Kidney epithelial cell (primary cell): ENCODE measurements at regions not wholly inside any gene's neighbourhood (a gene's known extent, or its start where the extent isn't known, plus 50 kb on each side); places are given as distances from the start of the nearest gene placed in this dataset.

Source experiments
- DNase-seq: peaks from one replicate; pipeline ENCODE4 v3.0.0-alpha.2; 2010; ENCODE audit warnings: low read depth
- H3K27me3 ChIP-seq: 2 replicates; pipeline ENCODE4 v1.6.0; 2011; ENCODE audit warnings: low read length; ENCODE audit not compliant: control insufficient read depth, insufficient read depth
- H3K36me3 ChIP-seq: 2 replicates; pipeline ENCODE4 v1.5.1; 2011; ENCODE audit warnings: low read length; ENCODE audit not compliant: control insufficient read depth, insufficient read depth
- H3K4me3 ChIP-seq: 2 replicates; pipeline ENCODE4 v1.5.1; 2011; ENCODE audit warnings: low read depth, mild to moderate bottlenecking, control low read depth, low read length
- TF ChIP-seq, protein P1 (sequence below): IDR thresholded peaks from 2 replicates; pipeline ENCODE4 v1.5.1; 2011; ENCODE audit warnings: mild to moderate bottlenecking, moderate library complexity, low read length, control low read depth, inconsistent platforms; ENCODE audit not compliant: insufficient read depth, poor library complexity, severe bottlenecking

DNA sequence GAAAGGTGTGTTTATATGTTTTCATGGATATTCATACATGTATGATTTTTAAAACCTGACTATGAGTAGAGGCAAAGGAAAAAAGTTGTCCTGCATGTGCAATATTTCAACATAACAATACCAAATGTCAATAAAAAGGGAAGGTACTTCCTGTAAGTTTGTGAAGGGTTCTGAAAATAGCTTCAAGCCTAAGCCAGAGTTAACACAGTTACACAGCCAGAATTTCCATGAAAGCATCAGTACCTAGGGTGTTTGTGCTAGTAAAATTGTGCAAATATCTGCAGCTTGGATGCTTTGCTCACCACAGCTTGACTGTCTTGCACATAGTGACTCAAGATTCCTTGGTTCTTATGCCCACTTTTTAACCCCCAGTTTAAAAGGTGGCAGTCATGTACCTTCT, 193.1 kb upstream of the FAR2 start:
- TF ChIP-seq, protein P1, sequence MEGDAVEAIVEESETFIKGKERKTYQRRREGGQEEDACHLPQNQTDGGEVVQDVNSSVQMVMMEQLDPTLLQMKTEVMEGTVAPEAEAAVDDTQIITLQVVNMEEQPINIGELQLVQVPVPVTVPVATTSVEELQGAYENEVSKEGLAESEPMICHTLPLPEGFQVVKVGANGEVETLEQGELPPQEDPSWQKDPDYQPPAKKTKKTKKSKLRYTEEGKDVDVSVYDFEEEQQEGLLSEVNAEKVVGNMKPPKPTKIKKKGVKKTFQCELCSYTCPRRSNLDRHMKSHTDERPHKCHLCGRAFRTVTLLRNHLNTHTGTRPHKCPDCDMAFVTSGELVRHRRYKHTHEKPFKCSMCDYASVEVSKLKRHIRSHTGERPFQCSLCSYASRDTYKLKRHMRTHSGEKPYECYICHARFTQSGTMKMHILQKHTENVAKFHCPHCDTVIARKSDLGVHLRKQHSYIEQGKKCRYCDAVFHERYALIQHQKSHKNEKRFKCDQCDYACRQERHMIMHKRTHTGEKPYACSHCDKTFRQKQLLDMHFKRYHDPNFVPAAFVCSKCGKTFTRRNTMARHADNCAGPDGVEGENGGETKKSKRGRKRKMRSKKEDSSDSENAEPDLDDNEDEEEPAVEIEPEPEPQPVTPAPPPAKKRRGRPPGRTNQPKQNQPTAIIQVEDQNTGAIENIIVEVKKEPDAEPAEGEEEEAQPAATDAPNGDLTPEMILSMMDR = no peak
- Histone ChIP-seq H3K27me3 (no peaks in the 10 kb centered on the region), H3K36me3 (no peaks in the 10 kb centered on the region), H3K4me3 (no peak overlapping the region)
- DNase-seq = no peak

DNA sequence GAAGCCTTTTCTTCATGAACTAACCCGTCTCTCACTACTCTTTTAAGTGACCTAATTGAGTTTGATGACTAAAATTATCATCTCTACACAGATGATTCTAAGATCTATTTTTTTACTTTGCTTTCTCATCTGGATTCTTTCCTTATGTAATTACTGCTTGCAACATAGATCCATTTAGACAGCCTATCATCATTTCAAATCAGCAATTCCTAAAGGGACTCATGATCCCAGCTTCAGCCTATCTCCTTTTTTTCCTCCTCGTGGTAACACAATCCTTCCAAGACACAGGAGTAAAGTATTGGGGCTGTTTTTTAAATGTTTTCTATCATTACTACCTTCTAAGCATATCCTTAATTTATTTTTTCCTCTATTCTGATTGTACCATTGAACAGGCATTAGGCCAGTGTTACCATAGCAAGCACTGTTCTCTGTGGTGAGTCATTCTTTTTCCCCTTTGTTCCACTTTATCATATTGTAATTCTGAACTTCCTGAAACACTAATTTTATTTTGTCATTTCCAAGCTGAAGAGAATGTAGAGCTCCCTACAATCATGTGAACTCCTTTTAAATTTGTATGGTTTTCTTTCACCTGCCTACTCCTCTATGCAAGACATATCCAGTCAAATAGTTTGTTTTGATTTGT, 190.4 kb upstream of the FAR2 start:
- DNase-seq = no peak
- H3K4me3 ChIP-seq = no peak overlapping the region
- H3K36me3 ChIP-seq = no peaks in the 10 kb centered on the region
- TF ChIP-seq, protein P1 = no peak
- no peaks in the 10 kb centered on the region for H3K27me3 ChIP-seq

GRCh38 chr12:28961948-28962384, 187.1 kb upstream of the FAR2 start:
- Histone ChIP-seq H3K36me3 (no peaks in the 10 kb centered on the region), H3K27me3 (no peaks in the 10 kb centered on the region), H3K4me3 (no peak overlapping the region)
- no peak for DNase-seq
- TF ChIP-seq, protein P1 = no peak

DNA sequence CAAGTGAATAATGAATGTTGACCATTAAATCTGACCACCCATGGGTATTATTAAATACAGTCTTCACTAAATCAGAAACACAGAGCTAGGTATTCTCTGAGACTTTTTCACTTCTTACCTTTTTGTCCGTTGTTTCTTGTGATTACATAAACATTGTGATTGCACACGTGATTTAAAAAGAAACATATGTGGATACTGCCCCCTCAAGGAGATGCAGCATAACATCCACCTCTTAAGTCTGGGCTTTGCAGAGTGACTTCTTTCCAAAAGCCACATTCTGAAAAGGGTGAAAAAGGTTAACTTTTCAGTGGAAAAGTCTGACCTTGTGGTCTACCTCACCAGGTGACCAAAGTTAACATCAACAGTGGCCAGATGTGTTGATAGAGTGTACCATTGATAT, 185.5 kb upstream of the FAR2 start:
- H3K36me3 ChIP-seq = no peaks in the 10 kb centered on the region
- no peaks in the 10 kb centered on the region for H3K27me3 ChIP-seq
- no peak for DNase-seq
- no peak overlapping the region for H3K4me3 ChIP-seq
- TF ChIP-seq, protein P1 = no peak

DNA sequence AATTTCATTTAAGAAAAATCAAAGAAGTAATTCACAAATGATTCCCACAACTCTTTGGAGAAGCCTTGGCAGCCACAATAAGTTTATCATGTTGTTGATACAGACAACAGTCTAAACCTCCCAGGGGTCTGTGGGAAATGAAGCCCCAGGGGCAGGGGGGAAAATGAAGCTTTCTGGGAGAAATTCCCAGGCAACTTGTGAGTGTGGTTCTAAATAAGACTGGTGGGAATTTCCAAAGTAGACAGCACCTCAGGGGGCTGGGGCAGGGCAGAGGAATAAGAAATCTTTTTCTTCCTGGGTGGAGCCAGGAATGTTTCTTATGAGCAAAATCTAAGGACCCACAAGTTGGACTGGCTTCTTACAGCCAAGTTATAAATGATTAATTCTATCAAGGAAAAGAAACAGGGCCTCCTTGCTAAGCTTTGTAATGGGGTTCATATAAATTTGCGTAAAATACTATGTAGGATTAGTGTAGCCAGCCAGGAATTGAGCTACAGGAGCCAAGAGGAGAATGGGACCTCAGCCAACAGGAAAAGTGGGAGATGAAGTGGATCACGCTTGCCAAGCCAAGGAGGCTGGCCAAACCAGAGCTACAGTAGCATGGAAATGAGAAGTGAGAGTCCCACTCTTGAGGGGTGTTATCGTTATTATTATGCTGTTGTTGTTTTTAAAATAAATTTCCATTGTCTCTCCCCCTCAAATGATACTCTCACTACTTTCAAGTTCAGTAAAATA, 182.9 kb upstream of the FAR2 start:
- TF ChIP-seq, protein P1 = no peak
- no peaks in the 10 kb centered on the region for H3K36me3 ChIP-seq
- no peak overlapping the region for H3K4me3 ChIP-seq
- no peaks in the 10 kb centered on the region for H3K27me3 ChIP-seq
- no peak for DNase-seq

- no peak for DNase-seq
- H3K36me3 ChIP-seq = no peaks in the 10 kb centered on the region
- TF ChIP-seq, protein P1 = no peak
- no peaks in the 10 kb centered on the region for H3K27me3 ChIP-seq
- no peak overlapping the region for H3K4me3 ChIP-seq
Observed at GRCh38 chr12:28967426-28967825, 181.7 kb upstream of the FAR2 start.
